A549 (cell line): ENCODE measurements at regions not wholly inside any gene's neighbourhood (a gene's known extent, or its start where the extent isn't known, plus 50 kb on each side); places are given as distances from the start of the nearest gene placed in this dataset.

ENCODE experiments used
- ATAC-seq, 2 experiments: fragments of 200-7000 bp in 1 of 2; fragments of >200 bp in 1 of 2; cut with Nextera tagmentation in 1 of 2; cut with Tn5 transposase in 1 of 2; 3 replicates each; pipeline versions ENCODE4 v1.8.0 to v1.9.1; 2018 to 2020; ENCODE audit warnings: mild to moderate bottlenecking in 1 of 2, moderate library complexity in 1 of 2
- CTCF ChIA-PET: fragments of 300-600 bp; sonication (Branson Sonifier 250); formaldehyde crosslinking; extraction: SDS; loops from one replicate; lab custom pipeline; 2021; ENCODE audit warnings: antibody characterized with exemption, inconsistent platforms; lab: Yijun Ruan, JAX
- POLR2A ChIA-PET: fragments of 350-600 bp; formaldehyde crosslinking; extraction: SDS; loops from one replicate; lab custom pipeline; 2021; ENCODE audit warnings: antibody characterized with exemption, inconsistent platforms; lab: Yijun Ruan, JAX
- DNase-seq, 2 experiments: peaks; one replicate each; pipeline versions ENCODE4 v3.0.0 to v3.0.0-alpha.2; 2011 to 2016; ENCODE audit warnings: low read depth in 1 of 2, low spot score in 1 of 2
- FAIRE-seq: peaks from 2 replicates; lab custom pipeline; 2011; peaks lifted over from hg19 to GRCh38; lab: Jason Lieb, UNC
- H3K27ac ChIP-seq, 2 experiments: fragments of >200 bp; sonication (Bioruptor Twin); formaldehyde crosslinking; 3 replicates each; pipeline ENCODE4 v1.5.1; 2016 to 2017
- H3K4me1 ChIP-seq: fragments of >200 bp; sonication (Bioruptor Twin); formaldehyde crosslinking; 3 replicates; pipeline ENCODE4 v1.6.1; 2016
- H3K4me2 ChIP-seq: fragments of >200 bp; sonication (Bioruptor Twin); formaldehyde crosslinking; 3 replicates; pipeline ENCODE4 v1.6.1; 2016
- H3K4me3 ChIP-seq: fragments of >200 bp; sonication (Bioruptor Twin); formaldehyde crosslinking; 3 replicates; pipeline ENCODE4 v1.5.1; 2016
- H3K9me3 ChIP-seq: fragments of >200 bp; sonication (Bioruptor Twin); formaldehyde crosslinking; 3 replicates; pipeline ENCODE4 v1.6.1; 2016
- BHLHE40 ChIP-seq: IDR thresholded peaks from 2 replicates; pipeline ENCODE4 v1.6.1; 2012; ENCODE audit warnings: low read depth, low read length, inconsistent platforms
- CBX2 ChIP-seq: fragments of 200-600 bp; sonication (generic); IDR thresholded peaks from 2 replicates; pipeline ENCODE4 v1.6.1; 2016; ENCODE audit warnings: low read depth, mild to moderate bottlenecking, borderline replicate concordance
- CHD2 ChIP-seq: fragments of 150-350 bp; IDR thresholded peaks from 2 replicates; pipeline ENCODE4 v1.6.1; 2014; ENCODE audit warnings: low read length; ENCODE audit not compliant: partially characterized antibody
- CHD4 ChIP-seq: fragments of 200-600 bp; sonication (generic); IDR thresholded peaks from 2 replicates; pipeline ENCODE4 v1.6.1; 2016; ENCODE audit warnings: antibody characterized with exemption, mild to moderate bottlenecking, borderline replicate concordance
- EP300 ChIP-seq, 2 experiments: fragments of >200 bp; sonication (Bioruptor Twin); formaldehyde crosslinking; IDR thresholded peaks; 2 replicates in 1 of 2; 3 replicates in 1 of 2; pipeline ENCODE4 v1.6.1; 2016 to 2017
- ESRRA ChIP-seq: fragments of 150-350 bp; IDR thresholded peaks from 2 replicates; pipeline ENCODE4 v1.6.1; 2014; ENCODE audit warnings: mild to moderate bottlenecking, low read length, borderline replicate concordance
- HOXA7 ChIP-seq: fragments of 250-450 bp; sonication (Bioruptor Pico); IDR thresholded peaks from 2 replicates; pipeline ENCODE4 v1.5.0; 2020; ENCODE audit warnings: mild to moderate bottlenecking, moderate library complexity
- HOXB13 ChIP-seq: fragments of 250-450 bp; sonication (Bioruptor Pico); IDR thresholded peaks from 2 replicates; pipeline ENCODE4 v1.5.0; 2020; ENCODE audit warnings: low read depth, mild to moderate bottlenecking, moderate library complexity
- JUN ChIP-seq, 2 experiments: fragments of >200 bp; sonication (Bioruptor Twin); formaldehyde crosslinking; IDR thresholded peaks; 2 replicates in 1 of 2; 3 replicates in 1 of 2; pipeline ENCODE4 v1.6.1; 2016 to 2017
- KDM1A ChIP-seq: fragments of 200-600 bp; sonication (generic); IDR thresholded peaks from 2 replicates; pipeline ENCODE4 v1.6.1; 2016; ENCODE audit warnings: low read depth, mild to moderate bottlenecking
- KDM5A ChIP-seq: fragments of 200-600 bp; sonication (generic); IDR thresholded peaks from 2 replicates; pipeline ENCODE4 v1.6.1; 2016; ENCODE audit warnings: antibody characterized with exemption, mild to moderate bottlenecking
- NFE2L2 ChIP-seq: fragments of 150-350 bp; conservative IDR thresholded peaks from 2 replicates; pipeline ENCODE4 v1.6.1; 2014; ENCODE audit warnings: low read length
- NPAS2 ChIP-seq: fragments of 250-450 bp; sonication (Bioruptor Pico); IDR thresholded peaks from 2 replicates; pipeline ENCODE4 v1.8.0; 2022; ENCODE audit warnings: mild to moderate bottlenecking, moderate library complexity, borderline replicate concordance
- RCOR1 ChIP-seq: fragments of 150-350 bp; IDR thresholded peaks from 2 replicates; pipeline ENCODE4 v1.6.1; 2014; ENCODE audit warnings: antibody characterized with exemption, low read length, low read depth
- RNF2 ChIP-seq: fragments of 200-600 bp; sonication (generic); IDR thresholded peaks from 2 replicates; pipeline ENCODE4 v1.6.1; 2016; ENCODE audit warnings: low read depth, mild to moderate bottlenecking, antibody characterized with exemption, moderate library complexity, borderline replicate concordance
- TFCP2L1 ChIP-seq: fragments of 250-450 bp; sonication (Bioruptor Pico); IDR thresholded peaks from 2 replicates; pipeline ENCODE4 v1.5.0; 2021; ENCODE audit warnings: mild to moderate bottlenecking
- TP53 ChIP-seq: fragments of 250-450 bp; sonication (Bioruptor Pico); IDR thresholded peaks from 2 replicates; pipeline ENCODE4 v1.5.0; 2021; ENCODE audit warnings: mild to moderate bottlenecking, moderate library complexity
- ZFP36 ChIP-seq: fragments of 450-650 bp; IDR thresholded peaks from 2 replicates; pipeline ENCODE4 v1.6.1; 2014; ENCODE audit warnings: borderline replicate concordance; ENCODE audit not compliant: partially characterized antibody
- ZNF302 ChIP-seq: fragments of 250-450 bp; sonication (Bioruptor Pico); IDR thresholded peaks from 2 replicates; pipeline ENCODE4 v1.9.0; 2021; ENCODE audit warnings: inconsistent platforms, mild to moderate bottlenecking, moderate library complexity
- ZSCAN20 ChIP-seq: fragments of 250-450 bp; sonication (Bioruptor Pico); IDR thresholded peaks from 2 replicates; pipeline ENCODE4 v1.8.0; 2022; ENCODE audit warnings: mild to moderate bottlenecking, moderate library complexity
- WGBS: methylation state at CpG from one replicate; pipeline ENCODE4 v1.1.6; 2017; ENCODE audit errors: missing lambda C conversion rate; 5-methylcytosine and 5-hydroxymethylcytosine counted together
- TF ChIP-seq, protein P1 (sequence below): fragments of 250-450 bp; sonication (Bioruptor Pico); IDR thresholded peaks from 2 replicates; pipeline ENCODE4 v1.5.0; 2020; ENCODE audit warnings: low read depth, mild to moderate bottlenecking, moderate library complexity
- TF ChIP-seq, protein P2 (sequence below): fragments of 250-450 bp; sonication (Bioruptor Pico); IDR thresholded peaks from 2 replicates; pipeline ENCODE4 v1.5.0; 2021; ENCODE audit warnings: mild to moderate bottlenecking, moderate library complexity, borderline replicate concordance
- TF ChIP-seq, protein P3 (sequence below): fragments of 150-350 bp; IDR thresholded peaks from 2 replicates; pipeline ENCODE4 v1.6.1; 2014; ENCODE audit warnings: low read depth, mild to moderate bottlenecking, low read length
- TF ChIP-seq, protein P4 (sequence below): IDR thresholded peaks from 2 replicates; pipeline ENCODE4 v1.6.1; 2012; ENCODE audit warnings: low read depth, borderline replicate concordance
- TF ChIP-seq, protein P5 (sequence below): IDR thresholded peaks from 2 replicates; pipeline ENCODE4 v1.6.1; 2012
- TF ChIP-seq, protein P6 (sequence below): fragments of 200-600 bp; sonication (generic); IDR thresholded peaks from 2 replicates; pipeline ENCODE4 v1.6.1; 2016; ENCODE audit warnings: antibody characterized with exemption, mild to moderate bottlenecking, moderate library complexity

DNA sequence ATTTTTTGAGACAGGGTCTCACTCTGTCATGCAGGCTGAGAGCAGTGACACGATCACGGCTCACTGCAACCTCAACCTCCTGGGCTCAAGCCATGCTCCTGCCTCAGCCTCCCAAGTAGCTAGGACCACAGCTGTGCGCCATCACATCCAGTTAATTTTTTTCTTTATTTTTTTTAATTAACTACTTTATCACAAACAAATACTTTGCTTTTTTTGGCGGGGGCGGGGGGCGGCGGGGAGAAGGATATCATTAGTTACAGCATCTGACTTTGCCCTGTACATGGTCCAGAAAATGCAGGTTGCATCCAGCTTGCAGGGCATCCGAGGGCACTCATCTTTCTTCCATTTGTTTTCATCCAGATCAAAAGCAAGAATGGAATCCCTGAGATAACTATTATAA, 201.8 kb upstream of the IER5L start (continued):
- TF ChIP-seq, protein P1, sequence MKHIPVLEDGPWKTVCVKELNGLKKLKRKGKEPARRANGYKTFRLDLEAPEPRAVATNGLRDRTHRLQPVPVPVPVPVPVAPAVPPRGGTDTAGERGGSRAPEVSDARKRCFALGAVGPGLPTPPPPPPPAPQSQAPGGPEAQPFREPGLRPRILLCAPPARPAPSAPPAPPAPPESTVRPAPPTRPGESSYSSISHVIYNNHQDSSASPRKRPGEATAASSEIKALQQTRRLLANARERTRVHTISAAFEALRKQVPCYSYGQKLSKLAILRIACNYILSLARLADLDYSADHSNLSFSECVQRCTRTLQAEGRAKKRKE (CRISPR knock-in tag) = no peak
- TF ChIP-seq KDM1A = no peak
- TF ChIP-seq JUN (IDR thresholded peaks at IDR 0.05) = no peak
- TF ChIP-seq ZFP36 = no peak
- TF ChIP-seq ZNF302 (CRISPR knock-in tag) = no peak
- TF ChIP-seq CHD2 = no peak
- no peak for TF ChIP-seq BHLHE40
- no peak for TF ChIP-seq CHD4
- TF ChIP-seq, protein P2, sequence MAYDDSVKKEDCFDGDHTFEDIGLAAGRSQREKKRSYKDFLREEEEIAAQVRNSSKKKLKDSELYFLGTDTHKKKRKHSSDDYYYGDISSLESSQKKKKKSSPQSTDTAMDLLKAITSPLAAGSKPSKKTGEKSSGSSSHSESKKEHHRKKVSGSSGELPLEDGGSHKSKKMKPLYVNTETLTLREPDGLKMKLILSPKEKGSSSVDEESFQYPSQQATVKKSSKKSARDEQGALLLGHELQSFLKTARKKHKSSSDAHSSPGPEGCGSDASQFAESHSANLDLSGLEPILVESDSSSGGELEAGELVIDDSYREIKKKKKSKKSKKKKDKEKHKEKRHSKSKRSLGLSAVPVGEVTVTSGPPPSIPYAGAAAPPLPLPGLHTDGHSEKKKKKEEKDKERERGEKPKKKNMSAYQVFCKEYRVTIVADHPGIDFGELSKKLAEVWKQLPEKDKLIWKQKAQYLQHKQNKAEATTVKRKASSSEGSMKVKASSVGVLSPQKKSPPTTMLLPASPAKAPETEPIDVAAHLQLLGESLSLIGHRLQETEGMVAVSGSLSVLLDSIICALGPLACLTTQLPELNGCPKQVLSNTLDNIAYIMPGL (CRISPR knock-in tag) = no peak
- TF ChIP-seq, protein P3, sequence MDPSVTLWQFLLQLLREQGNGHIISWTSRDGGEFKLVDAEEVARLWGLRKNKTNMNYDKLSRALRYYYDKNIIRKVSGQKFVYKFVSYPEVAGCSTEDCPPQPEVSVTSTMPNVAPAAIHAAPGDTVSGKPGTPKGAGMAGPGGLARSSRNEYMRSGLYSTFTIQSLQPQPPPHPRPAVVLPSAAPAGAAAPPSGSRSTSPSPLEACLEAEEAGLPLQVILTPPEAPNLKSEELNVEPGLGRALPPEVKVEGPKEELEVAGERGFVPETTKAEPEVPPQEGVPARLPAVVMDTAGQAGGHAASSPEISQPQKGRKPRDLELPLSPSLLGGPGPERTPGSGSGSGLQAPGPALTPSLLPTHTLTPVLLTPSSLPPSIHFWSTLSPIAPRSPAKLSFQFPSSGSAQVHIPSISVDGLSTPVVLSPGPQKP = no peak
- no peak for TF ChIP-seq ESRRA

DNA sequence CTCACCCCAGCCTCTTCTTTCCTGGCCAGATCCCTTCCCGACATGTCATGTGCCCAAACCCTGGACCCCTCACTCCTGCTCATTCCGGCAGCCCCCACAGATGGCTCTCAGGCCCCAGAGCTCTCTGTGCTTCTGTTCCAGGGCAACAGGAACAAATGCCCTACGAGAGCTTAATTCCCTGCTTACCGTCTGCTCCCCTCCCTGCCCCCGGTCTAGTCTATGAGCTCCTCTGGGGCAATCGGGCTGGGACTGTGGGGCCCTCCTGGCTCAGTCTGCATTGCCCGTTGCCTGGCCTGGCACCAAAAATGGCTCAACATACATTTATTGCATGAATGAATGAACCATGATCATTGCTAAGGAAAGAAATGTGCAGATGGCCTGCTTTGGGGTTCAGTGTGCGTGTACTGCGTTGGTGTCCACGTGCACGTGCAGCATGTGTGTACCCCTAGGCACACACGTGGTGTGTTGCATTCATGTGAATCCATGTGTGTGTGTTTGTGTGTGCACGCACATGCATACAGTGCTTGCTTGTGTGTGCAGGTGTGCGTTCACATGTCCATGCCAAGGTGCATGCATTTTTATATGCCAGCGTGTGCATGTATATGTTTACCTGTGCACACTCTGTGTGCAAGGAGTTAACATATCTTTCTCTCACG, 201.2 kb upstream of the IER5L start:
- ChIA-PET POLR2A (no interaction called here), CTCF (interaction anchor here (1.0 to 1.3 kb wide), 2 partner anchors 9 to 11 kb away, joined by 3 read pairs; no protein-coding TSS in a partner anchor)
- TF ChIP-seq ESRRA (no peak), CBX2 (no peak), TFCP2L1 (CRISPR knock-in tag) (no peak), HOXA7 (CRISPR knock-in tag) (no peak), ZSCAN20 (no peak), CHD2 (no peak), RNF2 (no peak), KDM5A (no peak), HOXB13 (no peak), TP53 (no peak), RCOR1 (no peak), NFE2L2 (no peak), NPAS2 (no peak), EP300 (IDR thresholded peaks at IDR 0.05) (no peak), KDM1A (no peak)
- TF ChIP-seq, protein P4, sequence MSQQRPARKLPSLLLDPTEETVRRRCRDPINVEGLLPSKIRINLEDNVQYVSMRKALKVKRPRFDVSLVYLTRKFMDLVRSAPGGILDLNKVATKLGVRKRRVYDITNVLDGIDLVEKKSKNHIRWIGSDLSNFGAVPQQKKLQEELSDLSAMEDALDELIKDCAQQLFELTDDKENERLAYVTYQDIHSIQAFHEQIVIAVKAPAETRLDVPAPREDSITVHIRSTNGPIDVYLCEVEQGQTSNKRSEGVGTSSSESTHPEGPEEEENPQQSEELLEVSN = no peak
- TF ChIP-seq, protein P2 (CRISPR knock-in tag) = no peak
- TF ChIP-seq, protein P5, sequence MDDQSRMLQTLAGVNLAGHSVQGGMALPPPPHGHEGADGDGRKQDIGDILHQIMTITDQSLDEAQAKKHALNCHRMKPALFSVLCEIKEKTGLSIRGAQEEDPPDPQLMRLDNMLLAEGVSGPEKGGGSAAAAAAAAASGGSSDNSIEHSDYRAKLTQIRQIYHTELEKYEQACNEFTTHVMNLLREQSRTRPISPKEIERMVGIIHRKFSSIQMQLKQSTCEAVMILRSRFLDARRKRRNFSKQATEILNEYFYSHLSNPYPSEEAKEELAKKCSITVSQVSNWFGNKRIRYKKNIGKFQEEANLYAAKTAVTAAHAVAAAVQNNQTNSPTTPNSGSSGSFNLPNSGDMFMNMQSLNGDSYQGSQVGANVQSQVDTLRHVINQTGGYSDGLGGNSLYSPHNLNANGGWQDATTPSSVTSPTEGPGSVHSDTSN = no peak
- TF ChIP-seq, protein P6, sequence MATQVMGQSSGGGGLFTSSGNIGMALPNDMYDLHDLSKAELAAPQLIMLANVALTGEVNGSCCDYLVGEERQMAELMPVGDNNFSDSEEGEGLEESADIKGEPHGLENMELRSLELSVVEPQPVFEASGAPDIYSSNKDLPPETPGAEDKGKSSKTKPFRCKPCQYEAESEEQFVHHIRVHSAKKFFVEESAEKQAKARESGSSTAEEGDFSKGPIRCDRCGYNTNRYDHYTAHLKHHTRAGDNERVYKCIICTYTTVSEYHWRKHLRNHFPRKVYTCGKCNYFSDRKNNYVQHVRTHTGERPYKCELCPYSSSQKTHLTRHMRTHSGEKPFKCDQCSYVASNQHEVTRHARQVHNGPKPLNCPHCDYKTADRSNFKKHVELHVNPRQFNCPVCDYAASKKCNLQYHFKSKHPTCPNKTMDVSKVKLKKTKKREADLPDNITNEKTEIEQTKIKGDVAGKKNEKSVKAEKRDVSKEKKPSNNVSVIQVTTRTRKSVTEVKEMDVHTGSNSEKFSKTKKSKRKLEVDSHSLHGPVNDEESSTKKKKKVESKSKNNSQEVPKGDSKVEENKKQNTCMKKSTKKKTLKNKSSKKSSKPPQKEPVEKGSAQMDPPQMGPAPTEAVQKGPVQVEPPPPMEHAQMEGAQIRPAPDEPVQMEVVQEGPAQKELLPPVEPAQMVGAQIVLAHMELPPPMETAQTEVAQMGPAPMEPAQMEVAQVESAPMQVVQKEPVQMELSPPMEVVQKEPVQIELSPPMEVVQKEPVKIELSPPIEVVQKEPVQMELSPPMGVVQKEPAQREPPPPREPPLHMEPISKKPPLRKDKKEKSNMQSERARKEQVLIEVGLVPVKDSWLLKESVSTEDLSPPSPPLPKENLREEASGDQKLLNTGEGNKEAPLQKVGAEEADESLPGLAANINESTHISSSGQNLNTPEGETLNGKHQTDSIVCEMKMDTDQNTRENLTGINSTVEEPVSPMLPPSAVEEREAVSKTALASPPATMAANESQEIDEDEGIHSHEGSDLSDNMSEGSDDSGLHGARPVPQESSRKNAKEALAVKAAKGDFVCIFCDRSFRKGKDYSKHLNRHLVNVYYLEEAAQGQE = no peak
- Histone ChIP-seq H3K4me1 (0 out of 3 replicates have a peak, but pooled peaks cover 5% of the 10 kb centered on the region), H3K27ac (peak overlapping the region in 1 of 2 experiments; percentile 24; a peak in 1 of 6 replicates), H3K9me3 (no peaks in the 10 kb centered on the region; the same call in 2 of the 3 replicates), H3K4me2 (no peak overlapping the region), H3K4me3 (no peak overlapping the region)
- FAIRE-seq (no peak), DNase-seq (no peak), ATAC-seq (no peak)
- WGBS = 83% methylated on average over 16 of the region's 16 CpGs
